SK-N-SH (cell line): ENCODE measurements at regions not wholly inside any gene's neighbourhood (a gene's known extent, or its start where the extent isn't known, plus 50 kb on each side); places are given as distances from the start of the nearest gene placed in this dataset.

Experiments
- CTCF ChIA-PET: fragments of 300-600, 350-600 bp; formaldehyde crosslinking; extraction: SDS; loops from one replicate; lab custom pipeline; 2021; lab: Yijun Ruan, JAX
- POLR2A ChIA-PET: fragments of 350-600 bp; sonication (Branson Sonifier 250); formaldehyde crosslinking; extraction: SDS; loops from one replicate; lab custom pipeline; 2020; ENCODE audit warnings: antibody characterized with exemption, inconsistent platforms; lab: Yijun Ruan, JAX
- DNase-seq: peaks from one replicate; pipeline ENCODE4 v3.0.0; 2012
- H2AFZ ChIP-seq: fragments of 200-600 bp; sonication (generic); 2 replicates; pipeline ENCODE4 v1.8.1; 2016; ENCODE audit warnings: antibody characterized with exemption, mild to moderate bottlenecking, low read depth
- H3F3A ChIP-seq: fragments of 200-600 bp; sonication (generic); replicated peaks from 2 replicates; pipeline ENCODE3; 2016; ENCODE audit warnings: antibody characterized with exemption, mild to moderate bottlenecking; ENCODE audit not compliant: insufficient read depth
- H3K27ac ChIP-seq, 2 experiments: fragments of 200-500 bp in 1 of 2; fragments of 200-600 bp in 1 of 2; sonication (Bioruptor generic) in 1 of 2; sonication (generic), shearing (Covaris generic) in 1 of 2; 2 replicates each; pipeline versions ENCODE4 v1.5.1 to v1.6.1; 2014 to 2016; ENCODE audit warnings: low read depth in 2 of 2, inconsistent platforms in 1 of 2, low read length in 1 of 2, mild to moderate bottlenecking in 1 of 2, mixed read lengths in 1 of 2
- H3K27me3 ChIP-seq: fragments of 200-600 bp; sonication (generic), shearing (Covaris generic); 2 replicates; pipeline ENCODE4 v1.6.1; 2016; ENCODE audit warnings: mixed run types; ENCODE audit not compliant: insufficient read depth
- H3K36me3 ChIP-seq, 2 experiments: fragments of 200-500 bp in 1 of 2; fragments of 200-600 bp in 1 of 2; sonication (Bioruptor generic) in 1 of 2; sonication (generic) in 1 of 2; replicated peaks in 1 of 2; 2 replicates each; pipeline versions ENCODE3 to v1.5.1; 2014 to 2016; ENCODE audit warnings: low read length in 1 of 2, mild to moderate bottlenecking in 1 of 2; ENCODE audit not compliant: insufficient read depth in 2 of 2, control insufficient read depth in 1 of 2
- H3K4me1 ChIP-seq, 2 experiments: fragments of 200-500 bp in 1 of 2; fragments of 200-600 bp in 1 of 2; sonication (Bioruptor generic) in 1 of 2; sonication (generic), shearing (Covaris generic) in 1 of 2; 2 replicates each; pipeline versions ENCODE4 v1.5.1 to v1.6.1; 2014 to 2016; ENCODE audit warnings: low read depth in 1 of 2, low read length in 1 of 2, mixed run types in 1 of 2; ENCODE audit not compliant: insufficient read depth in 2 of 2, control insufficient read depth in 1 of 2
- H3K4me2 ChIP-seq: fragments of 200-600 bp; sonication (generic), shearing (Covaris generic); 2 replicates; pipeline ENCODE4 v1.6.1; 2017; ENCODE audit warnings: mixed run types
- H3K4me3 ChIP-seq, 2 experiments: fragments of 200-500 bp in 1 of 2; fragments of 200-600 bp in 1 of 2; sonication (Bioruptor generic) in 1 of 2; sonication (generic), shearing (Covaris generic) in 1 of 2; 2 replicates each; pipeline versions ENCODE4 v1.5.1 to v1.8.1; 2014 to 2016; ENCODE audit warnings: low read depth in 2 of 2, inconsistent platforms in 1 of 2, low read length in 1 of 2, mild to moderate bottlenecking in 1 of 2, mixed read lengths in 1 of 2, moderate library complexity in 1 of 2
- H3K79me2 ChIP-seq: fragments of 200-600 bp; sonication (generic); 2 replicates; pipeline ENCODE4 v1.8.1; 2017; ENCODE audit warnings: mild to moderate bottlenecking; ENCODE audit not compliant: insufficient read depth
- H3K9ac ChIP-seq: fragments of 200-600 bp; sonication (generic); 2 replicates; pipeline ENCODE4 v1.6.1; 2017; ENCODE audit warnings: mixed run types
- H3K9me2 ChIP-seq: fragments of 200-600 bp; sonication (generic); 2 replicates; pipeline ENCODE4 v1.6.1; 2017; ENCODE audit warnings: mixed run types
- H3K9me3 ChIP-seq: fragments of 200-600 bp; sonication (generic); 2 replicates; pipeline ENCODE4 v1.6.1; 2017; ENCODE audit warnings: mixed run types, mild to moderate bottlenecking, moderate library complexity
- H4K20me1 ChIP-seq: fragments of 200-600 bp; sonication (generic); 2 replicates; pipeline ENCODE4 v1.6.1; 2017; ENCODE audit warnings: mild to moderate bottlenecking, mixed run types; ENCODE audit not compliant: insufficient read depth
- CHD2 ChIP-seq: fragments of 150-350 bp; IDR thresholded peaks from 2 replicates; pipeline ENCODE4 v1.6.1; 2018; ENCODE audit warnings: low read length; ENCODE audit not compliant: partially characterized antibody
- EP300 ChIP-seq, 2 experiments: IDR thresholded peaks; 2 replicates each; pipeline versions ENCODE4 v1.4.0 to v1.6.1; 2012; ENCODE audit warnings: borderline replicate concordance in 1 of 2, low read depth in 1 of 2, low read length in 1 of 2
- EZH2phosphoT487 ChIP-seq: fragments of 200-600 bp; sonication (generic); IDR thresholded peaks from 2 replicates; pipeline ENCODE4 v1.6.1; 2017; ENCODE audit warnings: low read depth, mixed run types, mild to moderate bottlenecking, antibody characterized with exemption, moderate library complexity, borderline replicate concordance
- FOSL2 ChIP-seq: IDR thresholded peaks from 2 replicates; pipeline ENCODE4 v1.4.0; 2012; ENCODE audit warnings: low read depth, mild to moderate bottlenecking, moderate library complexity, borderline replicate concordance
- FOXM1 ChIP-seq: IDR thresholded peaks from 2 replicates; pipeline ENCODE4 v1.4.0; 2012; ENCODE audit warnings: low read depth, mild to moderate bottlenecking
- GABPA ChIP-seq: IDR thresholded peaks from 2 replicates; pipeline ENCODE4 v1.4.0; 2012; ENCODE audit warnings: low read depth, mild to moderate bottlenecking
- GATA2 ChIP-seq: sonication (generic); formaldehyde crosslinking; IDR thresholded peaks from 2 replicates; pipeline ENCODE4 v1.5.0; 2020; ENCODE audit warnings: mild to moderate bottlenecking, missing genetic modification reagents
- MEF2A ChIP-seq: IDR thresholded peaks from 2 replicates; pipeline ENCODE4 v1.4.0; 2012; ENCODE audit warnings: low read depth, borderline replicate concordance
- RAD21 ChIP-seq: IDR thresholded peaks from 2 replicates; pipeline ENCODE4 v1.6.1; 2012; ENCODE audit warnings: mild to moderate bottlenecking, low read length
- RCOR1 ChIP-seq: fragments of 150-350 bp; IDR thresholded peaks from 2 replicates; pipeline ENCODE4 v1.6.1; 2017; ENCODE audit warnings: antibody characterized with exemption, low read length
- RFX5 ChIP-seq: IDR thresholded peaks from 2 replicates; pipeline ENCODE4 v1.6.1; 2012; ENCODE audit warnings: mild to moderate bottlenecking, improper control_type of control experiment, low read length
- TAF1 ChIP-seq: IDR thresholded peaks from 2 replicates; pipeline ENCODE4 v1.6.1; 2012; ENCODE audit warnings: low read depth, mild to moderate bottlenecking, low read length, moderate library complexity, borderline replicate concordance
- TCF12 ChIP-seq: IDR thresholded peaks from 2 replicates; pipeline ENCODE4 v1.4.0; 2012
- WGBS: methylation state at CpG from one replicate; pipeline ENCODE4 v1.1.6; 2017; ENCODE audit warnings: low lambda C conversion rate; 5-methylcytosine and 5-hydroxymethylcytosine counted together
- TF ChIP-seq, protein P1 (sequence below): IDR thresholded peaks from 2 replicates; pipeline ENCODE4 v1.4.0; 2012; ENCODE audit warnings: low read depth, borderline replicate concordance

DNA sequence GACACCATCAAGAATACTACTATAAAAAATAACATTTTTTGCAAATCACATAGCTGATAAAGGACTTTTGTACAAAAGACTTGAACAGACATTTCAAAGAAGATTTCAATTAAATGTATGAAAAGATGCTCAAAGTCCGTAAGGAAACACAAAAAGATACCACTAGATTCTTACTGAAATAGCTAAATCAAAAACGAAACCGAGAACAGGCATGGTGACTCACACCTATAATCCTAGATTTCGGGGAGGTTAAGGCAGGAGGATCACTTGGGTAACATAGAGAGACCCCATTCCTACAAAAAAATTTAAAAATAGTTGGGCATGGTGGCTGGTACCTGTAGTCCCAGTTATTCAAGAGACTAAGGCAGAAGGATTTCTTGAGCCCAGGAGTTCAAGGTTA is 520.2 kb upstream of the GRM3 start:
- ChIA-PET CTCF (interaction anchor here (1.5 kb wide), 1 partner anchor 9 kb away, joined by 4 read pairs; no protein-coding TSS in a partner anchor), POLR2A (no interaction called here)
- H3K9ac ChIP-seq: no peak overlapping the region

GRCh38 chr7:86094166-86094669 is 549.5 kb upstream of the GRM3 start:
- H3K27me3 ChIP-seq: no peaks in the 10 kb centered on the region
- H3K4me2 ChIP-seq: no peak overlapping the region
- H3K27ac ChIP-seq: no peak overlapping the region
- CTCF ChIA-PET: interaction anchor here (0.6 kb wide), 1 partner anchor 375 kb away, joined by 3 read pairs; no protein-coding TSS in a partner anchor
- no peak for TF ChIP-seq FOXM1
- no peak for TF ChIP-seq RCOR1
- no peak for TF ChIP-seq CHD2
- no peak for TF ChIP-seq GATA2
- TF ChIP-seq EP300 (IDR thresholded peaks at IDR 0.05; ENCODE audit: borderline replicate concordance in 1 of 2, low read depth in 1 of 2, low read length in 1 of 2): no peak
- TF ChIP-seq, all 33 proteins: peak for 0
- H3K9me2 ChIP-seq: no peaks in the 10 kb centered on the region
- no peak overlapping the region for H2AFZ ChIP-seq
- H3K9me3 ChIP-seq: no peaks in the 10 kb centered on the region
- no peak for DNase-seq
- 0% methylated on average over 1 of the region's 1 CpG for WGBS
- no peaks in the 10 kb centered on the region for H3K36me3 ChIP-seq
- H3F3A ChIP-seq: no peaks in the 10 kb centered on the region
- no peaks in the 10 kb centered on the region for H3K79me2 ChIP-seq
- no peaks in the 10 kb centered on the region for H3K4me1 ChIP-seq
- no peaks in the 10 kb centered on the region for H4K20me1 ChIP-seq
- H3K9ac ChIP-seq: no peak overlapping the region
- POLR2A ChIA-PET: no interaction called here
- H3K4me3 ChIP-seq: no peak overlapping the region

More for the DNA sequence above, 520.2 kb upstream of the GRM3 start:
- H4K20me1 ChIP-seq: no peaks in the 10 kb centered on the region
- no peaks in the 10 kb centered on the region for H3K27me3 ChIP-seq
- 10% methylated on average over 4 of the region's 4 CpGs for WGBS
- no peak overlapping the region for H3K4me2 ChIP-seq
- no peak for DNase-seq
- peak overlapping the region in 1 of 2 experiments; percentile 30; a peak in 1 of 4 replicates for H3K4me3 ChIP-seq
- no peaks in the 10 kb centered on the region for H3K4me1 ChIP-seq
- no peaks in the 10 kb centered on the region for H3F3A ChIP-seq
- H3K9me2 ChIP-seq: no peaks in the 10 kb centered on the region
- H3K27ac ChIP-seq: no peak overlapping the region
- no peak overlapping the region for H2AFZ ChIP-seq
- H3K79me2 ChIP-seq: no peaks in the 10 kb centered on the region
- no peaks in the 10 kb centered on the region for H3K36me3 ChIP-seq
- no peaks in the 10 kb centered on the region for H3K9me3 ChIP-seq
- TF ChIP-seq RFX5 (no peak), RAD21 (no peak), GATA2 (no peak), MEF2A (no peak), TCF12 (no peak), RCOR1 (no peak), FOSL2 (no peak), GABPA (no peak), EZH2phosphoT487 (no peak), TAF1 (no peak)
- TF ChIP-seq, protein P1, sequence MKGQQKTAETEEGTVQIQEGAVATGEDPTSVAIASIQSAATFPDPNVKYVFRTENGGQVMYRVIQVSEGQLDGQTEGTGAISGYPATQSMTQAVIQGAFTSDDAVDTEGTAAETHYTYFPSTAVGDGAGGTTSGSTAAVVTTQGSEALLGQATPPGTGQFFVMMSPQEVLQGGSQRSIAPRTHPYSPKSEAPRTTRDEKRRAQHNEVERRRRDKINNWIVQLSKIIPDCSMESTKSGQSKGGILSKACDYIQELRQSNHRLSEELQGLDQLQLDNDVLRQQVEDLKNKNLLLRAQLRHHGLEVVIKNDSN: no peak
